ENCODE measurements at regions not wholly inside any gene's neighbourhood (a gene's known extent, or its start where the extent isn't known, plus 50 kb on each side); places are given as distances from the start of the nearest gene placed in this dataset.

DNA sequence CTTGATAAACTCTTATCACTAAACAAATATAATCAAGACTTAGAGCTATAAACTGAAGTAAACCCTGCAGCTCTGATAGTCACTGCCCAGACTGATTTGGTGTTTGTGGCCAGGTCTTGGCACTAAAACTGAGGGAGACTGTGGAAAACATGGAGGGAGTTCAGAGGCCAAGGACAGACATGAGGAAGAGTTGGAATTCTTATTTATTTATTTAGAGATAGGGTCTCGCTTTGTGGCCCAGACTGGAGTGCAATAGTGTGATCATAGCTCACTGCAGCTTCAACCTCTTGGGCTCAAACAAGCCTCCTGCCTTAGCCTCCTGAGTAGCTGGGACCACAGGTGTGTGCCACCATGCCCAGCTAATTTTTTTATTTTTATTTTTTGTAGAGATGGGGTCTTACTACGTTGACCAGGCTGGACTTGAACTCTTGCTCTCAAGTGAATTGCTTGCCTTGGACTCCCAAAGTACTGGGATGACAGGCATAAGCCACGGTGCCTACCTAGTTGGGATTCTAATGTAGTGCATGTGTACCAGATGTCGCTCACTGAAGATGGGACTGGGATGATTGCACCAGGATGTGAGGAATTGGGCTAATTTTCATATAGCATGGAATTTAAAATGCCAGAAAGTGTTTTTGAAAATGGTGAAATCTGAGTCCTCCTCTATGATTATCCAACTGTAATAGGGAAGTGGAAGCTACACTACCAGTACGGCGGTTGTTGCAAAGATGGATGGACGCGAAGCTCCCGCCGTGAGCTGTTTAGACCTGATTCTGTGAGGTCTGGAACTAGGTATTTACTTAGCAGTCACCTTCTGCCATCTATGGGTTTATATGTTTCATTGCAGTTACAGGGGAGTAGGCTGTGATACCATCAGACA, 52.7 kb upstream of the CTLA4 start:
- TF ChIP-seq CEBPB (IDR thresholded peaks at IDR 0.05) (no peak), RAD21 (IDR thresholded peaks at IDR 0.05; ENCODE audit: low read depth) (peak; percentile 87), EP300 (IDR thresholded peaks at IDR 0.05; ENCODE audit: borderline replicate concordance) (no peak)

DNA sequence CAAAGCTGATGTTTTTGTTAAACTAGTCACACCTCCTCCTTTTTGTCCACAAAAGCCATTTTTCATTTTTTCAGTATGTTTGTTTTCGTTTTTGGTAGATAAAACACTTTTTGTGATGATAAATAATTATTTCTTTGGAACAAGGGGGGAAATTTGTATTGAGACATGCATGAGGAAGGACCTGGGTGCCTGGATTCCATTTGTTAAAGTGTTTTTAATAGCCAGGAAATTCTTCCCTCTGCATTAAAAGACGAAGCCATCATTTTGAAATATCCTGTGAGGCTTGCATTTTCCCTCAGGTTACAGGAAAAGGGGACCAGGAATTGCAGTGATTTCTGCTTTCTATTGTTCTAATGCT, 52.1 kb upstream of the CTLA4 start:
- TF ChIP-seq CREB1 (IDR thresholded peaks at IDR 0.05; ENCODE audit: low read depth) (no peak), TEAD4 (IDR thresholded peaks at IDR 0.05) (no peak)

DNA sequence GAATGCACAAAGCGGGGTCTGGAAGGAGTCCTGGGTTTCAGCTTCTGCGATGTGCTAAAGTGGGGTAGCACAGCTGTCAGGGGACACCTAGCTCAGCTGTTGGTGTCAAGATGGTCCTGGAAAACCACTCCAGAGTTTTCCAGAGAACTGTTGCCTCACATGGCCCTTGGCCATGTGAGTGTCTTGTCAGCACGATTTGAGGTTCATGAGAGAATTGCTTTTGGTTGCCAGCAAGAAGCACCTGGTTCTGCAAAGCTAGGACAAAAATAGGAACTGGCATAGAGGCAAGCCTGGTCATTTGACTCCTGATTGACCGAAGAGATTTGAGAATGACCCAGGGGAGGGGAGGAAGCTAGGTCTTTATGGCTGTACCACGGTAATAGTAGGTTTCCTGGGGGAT, 50.4 kb upstream of the CTLA4 start:
- TF ChIP-seq EP300 (IDR thresholded peaks at IDR 0.05; ENCODE audit: borderline replicate concordance) (no peak), EGR1 (IDR thresholded peaks at IDR 0.05) (no peak), CREB1 (IDR thresholded peaks at IDR 0.05; ENCODE audit: low read depth) (no peak), TAF1 (IDR thresholded peaks at IDR 0.05; ENCODE audit: low read depth) (no peak), CEBPB (IDR thresholded peaks at IDR 0.05) (no peak), TCF12 (IDR thresholded peaks at IDR 0.05; ENCODE audit: low read depth) (no peak), RAD21 (IDR thresholded peaks at IDR 0.05; ENCODE audit: low read depth) (no peak), FOXM1 (IDR thresholded peaks at IDR 0.05; ENCODE audit: borderline replicate concordance, low read depth) (no peak), YY1 (IDR thresholded peaks at IDR 0.05; ENCODE audit: low read depth) (no peak), NFIC (IDR thresholded peaks at IDR 0.05) (no peak), ZBTB7A (IDR thresholded peaks at IDR 0.05; ENCODE audit: low read depth) (no peak), TEAD4 (IDR thresholded peaks at IDR 0.05) (no peak)
- TF ChIP-seq, protein P1, sequence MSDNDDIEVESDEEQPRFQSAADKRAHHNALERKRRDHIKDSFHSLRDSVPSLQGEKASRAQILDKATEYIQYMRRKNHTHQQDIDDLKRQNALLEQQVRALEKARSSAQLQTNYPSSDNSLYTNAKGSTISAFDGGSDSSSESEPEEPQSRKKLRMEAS (IDR thresholded peaks at IDR 0.05), result no peak
- TF ChIP-seq, protein P2, sequence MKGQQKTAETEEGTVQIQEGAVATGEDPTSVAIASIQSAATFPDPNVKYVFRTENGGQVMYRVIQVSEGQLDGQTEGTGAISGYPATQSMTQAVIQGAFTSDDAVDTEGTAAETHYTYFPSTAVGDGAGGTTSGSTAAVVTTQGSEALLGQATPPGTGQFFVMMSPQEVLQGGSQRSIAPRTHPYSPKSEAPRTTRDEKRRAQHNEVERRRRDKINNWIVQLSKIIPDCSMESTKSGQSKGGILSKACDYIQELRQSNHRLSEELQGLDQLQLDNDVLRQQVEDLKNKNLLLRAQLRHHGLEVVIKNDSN (IDR thresholded peaks at IDR 0.05), result no peak
- TF ChIP-seq, protein P3, sequence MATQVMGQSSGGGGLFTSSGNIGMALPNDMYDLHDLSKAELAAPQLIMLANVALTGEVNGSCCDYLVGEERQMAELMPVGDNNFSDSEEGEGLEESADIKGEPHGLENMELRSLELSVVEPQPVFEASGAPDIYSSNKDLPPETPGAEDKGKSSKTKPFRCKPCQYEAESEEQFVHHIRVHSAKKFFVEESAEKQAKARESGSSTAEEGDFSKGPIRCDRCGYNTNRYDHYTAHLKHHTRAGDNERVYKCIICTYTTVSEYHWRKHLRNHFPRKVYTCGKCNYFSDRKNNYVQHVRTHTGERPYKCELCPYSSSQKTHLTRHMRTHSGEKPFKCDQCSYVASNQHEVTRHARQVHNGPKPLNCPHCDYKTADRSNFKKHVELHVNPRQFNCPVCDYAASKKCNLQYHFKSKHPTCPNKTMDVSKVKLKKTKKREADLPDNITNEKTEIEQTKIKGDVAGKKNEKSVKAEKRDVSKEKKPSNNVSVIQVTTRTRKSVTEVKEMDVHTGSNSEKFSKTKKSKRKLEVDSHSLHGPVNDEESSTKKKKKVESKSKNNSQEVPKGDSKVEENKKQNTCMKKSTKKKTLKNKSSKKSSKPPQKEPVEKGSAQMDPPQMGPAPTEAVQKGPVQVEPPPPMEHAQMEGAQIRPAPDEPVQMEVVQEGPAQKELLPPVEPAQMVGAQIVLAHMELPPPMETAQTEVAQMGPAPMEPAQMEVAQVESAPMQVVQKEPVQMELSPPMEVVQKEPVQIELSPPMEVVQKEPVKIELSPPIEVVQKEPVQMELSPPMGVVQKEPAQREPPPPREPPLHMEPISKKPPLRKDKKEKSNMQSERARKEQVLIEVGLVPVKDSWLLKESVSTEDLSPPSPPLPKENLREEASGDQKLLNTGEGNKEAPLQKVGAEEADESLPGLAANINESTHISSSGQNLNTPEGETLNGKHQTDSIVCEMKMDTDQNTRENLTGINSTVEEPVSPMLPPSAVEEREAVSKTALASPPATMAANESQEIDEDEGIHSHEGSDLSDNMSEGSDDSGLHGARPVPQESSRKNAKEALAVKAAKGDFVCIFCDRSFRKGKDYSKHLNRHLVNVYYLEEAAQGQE (IDR thresholded peaks at IDR 0.05; ENCODE audit: low read depth), result no peak

Data from Ishikawa (cell line).